H9 (cell line): ENCODE measurements at regions not wholly inside any gene's neighbourhood (a gene's known extent, or its start where the extent isn't known, plus 50 kb on each side); places are given as distances from the start of the nearest gene placed in this dataset.

Experiments used
- DNase-seq: peaks from one replicate; pipeline ENCODE4 v3.0.0-alpha.2; 2017
- H2AFZ ChIP-seq: one replicate; pipeline ENCODE4 v1.6.1; 2013; ENCODE audit warnings: mild to moderate bottlenecking, low read length, control low read depth, moderate library complexity
- H2AK5ac ChIP-seq: 2 replicates; pipeline ENCODE4 v1.6.1; 2013; ENCODE audit warnings: low read length, control low read depth, mixed read lengths; ENCODE audit not compliant: insufficient read length
- H2BK120ac ChIP-seq: one replicate; pipeline ENCODE4 v1.6.1; 2013; ENCODE audit warnings: low read depth, mild to moderate bottlenecking, low read length, control low read depth, inconsistent platforms; ENCODE audit not compliant: poor library complexity, severe bottlenecking
- H2BK12ac ChIP-seq: 2 replicates; pipeline ENCODE4 v1.6.1; 2013; ENCODE audit warnings: low read length, control low read depth, mixed read lengths, low read depth; ENCODE audit not compliant: insufficient read length
- H2BK15ac ChIP-seq: 2 replicates; pipeline ENCODE4 v1.6.1; 2013; ENCODE audit warnings: low read depth, low read length, control low read depth
- H2BK20ac ChIP-seq: one replicate; pipeline ENCODE4 v1.6.1; 2013; ENCODE audit warnings: low read depth, mild to moderate bottlenecking, low read length, control low read depth, inconsistent platforms; ENCODE audit not compliant: poor library complexity, severe bottlenecking
- H2BK5ac ChIP-seq: 2 replicates; pipeline ENCODE4 v1.6.1; 2013; ENCODE audit warnings: low read length, control low read depth, mixed read lengths; ENCODE audit not compliant: insufficient read length
- H3K14ac ChIP-seq: 2 replicates; pipeline ENCODE4 v1.6.1; 2013; ENCODE audit warnings: low read length, control low read depth; ENCODE audit not compliant: insufficient read depth
- H3K18ac ChIP-seq: 2 replicates; pipeline ENCODE4 v1.6.1; 2013; ENCODE audit warnings: low read depth, mild to moderate bottlenecking, mixed read lengths, low read length, control low read depth; ENCODE audit not compliant: insufficient read length
- H3K23ac ChIP-seq: 2 replicates; pipeline ENCODE4 v1.6.1; 2013; ENCODE audit warnings: low read length, control low read depth, mixed read lengths, low read depth; ENCODE audit not compliant: insufficient read length
- H3K23me2 ChIP-seq: 2 replicates; pipeline ENCODE4 v1.6.1; 2013; ENCODE audit warnings: low read depth, mild to moderate bottlenecking, mixed read lengths, low read length, control low read depth; ENCODE audit not compliant: insufficient read length, poor library complexity, severe bottlenecking
- H3K27ac ChIP-seq: 2 replicates; pipeline ENCODE4 v1.5.1; 2013; ENCODE audit warnings: low read length, control low read depth, mixed read lengths, low read depth; ENCODE audit not compliant: insufficient read length
- H3K27me3 ChIP-seq: 2 replicates; pipeline ENCODE4 v1.6.1; 2013; ENCODE audit warnings: low read length, control low read depth, inconsistent platforms; ENCODE audit not compliant: insufficient read depth
- H3K4ac ChIP-seq: 2 replicates; pipeline ENCODE4 v1.6.1; 2013; ENCODE audit warnings: low read depth, mild to moderate bottlenecking, control low read depth, inconsistent platforms, low read length, moderate library complexity
- H3K4me1 ChIP-seq: 2 replicates; pipeline ENCODE4 v1.6.1; 2013; ENCODE audit warnings: low read length, control low read depth, inconsistent platforms; ENCODE audit not compliant: insufficient read depth
- H3K4me2 ChIP-seq: 2 replicates; pipeline ENCODE4 v1.6.1; 2013; ENCODE audit warnings: low read length, control low read depth, mixed read lengths; ENCODE audit not compliant: insufficient read length, insufficient read depth
- H3K56ac ChIP-seq: 2 replicates; pipeline ENCODE4 v1.6.1; 2013; ENCODE audit warnings: low read depth, mild to moderate bottlenecking, mixed read lengths, low read length, control low read depth; ENCODE audit not compliant: insufficient read length
- H3K79me1 ChIP-seq: 2 replicates; pipeline ENCODE4 v1.6.1; 2013; ENCODE audit warnings: low read depth, mild to moderate bottlenecking, moderate library complexity, low read length, control low read depth, inconsistent platforms; ENCODE audit not compliant: insufficient read depth, poor library complexity, severe bottlenecking
- H3K79me2 ChIP-seq: 2 replicates; pipeline ENCODE4 v1.6.1; 2013; ENCODE audit warnings: low read length, control low read depth, inconsistent platforms; ENCODE audit not compliant: insufficient read depth
- H3K9ac ChIP-seq: 2 replicates; pipeline ENCODE4 v1.6.1; 2013; ENCODE audit warnings: low read length, control low read depth, mixed read lengths; ENCODE audit not compliant: insufficient read length; ENCODE audit errors: extremely low read depth
- H3K9me3 ChIP-seq: one replicate; pipeline ENCODE4 v1.6.1; 2013; ENCODE audit warnings: low read depth, low read length, inconsistent platforms; ENCODE audit not compliant: control insufficient read depth
- H3T11ph ChIP-seq: one replicate; pipeline ENCODE4 v1.6.1; 2013; ENCODE audit warnings: mild to moderate bottlenecking, low read length, control low read depth, inconsistent platforms
- H4K20me1 ChIP-seq: one replicate; pipeline ENCODE4 v1.6.1; 2013; ENCODE audit not compliant: control insufficient read depth, insufficient read length, insufficient read depth
- H4K5ac ChIP-seq: 2 replicates; pipeline ENCODE4 v1.6.1; 2013; ENCODE audit warnings: low read depth, mild to moderate bottlenecking, mixed read lengths, low read length, control low read depth; ENCODE audit not compliant: insufficient read length
- H4K8ac ChIP-seq: replicated peaks from 2 replicates; pipeline ENCODE4 v1.6.1; 2013; ENCODE audit warnings: low read length, control low read depth, mixed read lengths, low read depth; ENCODE audit not compliant: insufficient read length
- H4K91ac ChIP-seq: 2 replicates; pipeline ENCODE4 v1.6.1; 2013; ENCODE audit warnings: low read depth, mild to moderate bottlenecking, moderate library complexity, mixed read lengths, low read length, control low read depth; ENCODE audit not compliant: insufficient read length
- H3K27ac Mint-ChIP-seq, 3 experiments: 2 replicates in 2 of 3; 3 replicates in 1 of 3; pipeline ENCODE4 v1.8.0; 2020 to 2021; ENCODE audit warnings: mixed read lengths in 3 of 3, mild to moderate bottlenecking in 1 of 3, moderate library complexity in 1 of 3
- H3K27me3 Mint-ChIP-seq: 2 replicates; pipeline ENCODE4 v1.8.0; 2021; ENCODE audit warnings: low read depth, mild to moderate bottlenecking, moderate library complexity, mixed read lengths
- H3K36me3 Mint-ChIP-seq, 3 experiments: 2 replicates in 2 of 3; 3 replicates in 1 of 3; pipeline ENCODE4 v1.8.0; 2020 to 2021; ENCODE audit warnings: low read depth in 3 of 3, mixed read lengths in 3 of 3; ENCODE audit not compliant: insufficient read depth in 1 of 3
- H3K4me1 Mint-ChIP-seq, 2 experiments: 2 replicates each; pipeline ENCODE4 v1.8.0; 2020; ENCODE audit warnings: mixed read lengths in 2 of 2
- H3K4me3 Mint-ChIP-seq, 2 experiments: 2 replicates in 1 of 2; 3 replicates in 1 of 2; pipeline ENCODE4 v1.8.0; 2020 to 2021; ENCODE audit warnings: mild to moderate bottlenecking in 2 of 2, mixed read lengths in 2 of 2, moderate library complexity in 1 of 2
- H3K9me3 Mint-ChIP-seq, 2 experiments: 2 replicates in 1 of 2; 3 replicates in 1 of 2; pipeline ENCODE4 v1.8.0; 2020; ENCODE audit warnings: mild to moderate bottlenecking in 2 of 2, mixed read lengths in 2 of 2, moderate library complexity in 1 of 2
- CTCF ChIP-seq: fragments of 200-600 bp; sonication (generic); conservative IDR thresholded peaks from 3 replicates; pipeline ENCODE4 v1.8.0; 2021; ENCODE audit warnings: antibody characterized with exemption, mild to moderate bottlenecking
- WGBS: extraction: QIAGEN DNeasy Blood & Tissue Kit; methylation state at CpG from one replicate; pipeline ENCODE4 v1.1.7; 2013; ENCODE audit warnings: missing lambda C conversion rate, low lambda C conversion rate, mixed read lengths; ENCODE audit not compliant: insufficient read length; ENCODE audit errors: extremely low coverage; 5-methylcytosine and 5-hydroxymethylcytosine counted together

- Histone ChIP-seq H4K8ac (no peak overlapping the region), H3K27me3 (no peaks in the 10 kb centered on the region), H4K91ac (no peak overlapping the region), H2BK120ac (no peak overlapping the region), H3K23me2 (no peaks in the 10 kb centered on the region), H3K18ac (no peak overlapping the region), H2BK15ac (no peak overlapping the region), H3K14ac (no peak overlapping the region), H3K4ac (no peak overlapping the region), H3K4me1 (no peaks in the 10 kb centered on the region), H3K79me2 (no peaks in the 10 kb centered on the region), H3K9me3 (no peaks in the 10 kb centered on the region), H2BK20ac (no peak overlapping the region), H3T11ph (no peak overlapping the region), H3K27ac (no peak overlapping the region), H4K20me1 (no peaks in the 10 kb centered on the region), H3K9ac (no peak overlapping the region), H4K5ac (no peak overlapping the region), H3K4me2 (no peak overlapping the region), H2BK5ac (no peak overlapping the region), H3K56ac (no peak overlapping the region), H3K79me1 (no peaks in the 10 kb centered on the region), H2AFZ (no peak overlapping the region), H3K23ac (no peak overlapping the region), H2AK5ac (no peak overlapping the region), H2BK12ac (no peak overlapping the region)
- no peak overlapping the region for H3K27ac Mint-ChIP-seq
- TF ChIP-seq CTCF = no peak
- peaks cover 3% of the 10 kb centered on the region in 2 experiments; a peak in 4 of 5 replicates for H3K9me3 Mint-ChIP-seq
- no peak overlapping the region for H3K4me3 Mint-ChIP-seq
- H3K27me3 Mint-ChIP-seq = no peaks in the 10 kb centered on the region
- no CpG with 5 or more reads among the region's 1 CpG for WGBS
- peaks cover 0 to 9% (median 3%) of the 10 kb centered on the region in 3 experiments; a peak in 4 of 7 replicates for H3K36me3 Mint-ChIP-seq
- no peak for DNase-seq
- peaks cover 5 to 8% of the 10 kb centered on the region in 2 experiments for H3K4me1 Mint-ChIP-seq
Measured at GRCh38 chr14:42802346-42802745, 1195.7 kb downstream of the LRFN5 start.
